BJ (cell line): ENCODE measurements at regions not wholly inside any gene's neighbourhood (a gene's known extent, or its start where the extent isn't known, plus 50 kb on each side); places are given as distances from the start of the nearest gene placed in this dataset.

Source experiments
- CTCF ChIA-PET: fragments of 350-600 bp; formaldehyde crosslinking; extraction: SDS; loops from one replicate; lab custom pipeline; 2021; ENCODE audit warnings: antibody characterized with exemption, inconsistent platforms; lab: Yijun Ruan, JAX
- POLR2A ChIA-PET: fragments of 300-600 bp; sonication (Branson Sonifier 250); formaldehyde crosslinking; extraction: SDS; loops from one replicate; lab custom pipeline; 2021; ENCODE audit warnings: antibody characterized with exemption; lab: Charles Lee
- DNase-seq: peaks from one replicate; pipeline ENCODE4 v3.0.0-alpha.2; 2011; ENCODE audit warnings: low read depth
- H3K27me3 ChIP-seq: 2 replicates; pipeline ENCODE4 v1.6.0; 2011; ENCODE audit warnings: low read length; ENCODE audit not compliant: control insufficient read depth, insufficient read depth
- H3K36me3 ChIP-seq: 2 replicates; pipeline ENCODE4 v1.5.1; 2011; ENCODE audit warnings: low read length; ENCODE audit not compliant: control insufficient read depth, insufficient read depth
- H3K4me3 ChIP-seq: 2 replicates; pipeline ENCODE4 v1.5.1; 2011; ENCODE audit warnings: low read depth, mild to moderate bottlenecking, control low read depth, low read length
- TF ChIP-seq, protein P1 (sequence below): IDR thresholded peaks from 2 replicates; pipeline ENCODE4 v1.5.1; 2011; ENCODE audit warnings: low read depth, mild to moderate bottlenecking, control low read depth, inconsistent platforms, low read length, moderate library complexity; ENCODE audit not compliant: insufficient read depth

DNA sequence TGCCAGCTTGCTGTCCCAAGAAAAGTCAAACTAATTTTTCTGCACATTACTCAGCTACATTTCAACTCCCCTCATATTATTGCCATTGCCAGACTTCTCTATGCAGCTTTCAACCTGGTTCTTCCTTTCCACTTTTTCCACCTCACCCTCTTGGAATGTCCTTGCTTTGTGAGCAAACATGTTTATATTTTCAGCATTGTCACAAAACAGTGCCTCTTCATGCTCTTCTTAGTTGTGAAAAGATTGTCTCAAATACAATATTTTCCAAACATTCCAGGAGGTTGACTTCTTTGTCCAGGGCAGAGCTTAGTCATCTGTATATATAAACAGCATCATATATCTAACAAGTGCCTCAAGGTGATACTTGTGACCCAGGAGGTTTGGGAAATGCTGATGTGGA is 803.3 kb upstream of the CELF4 start:
- ChIA-PET POLR2A (no interaction called here), CTCF (no interaction called here)
- H3K4me3 ChIP-seq: no peak overlapping the region
- no peaks in the 10 kb centered on the region for H3K36me3 ChIP-seq
- TF ChIP-seq, protein P1, sequence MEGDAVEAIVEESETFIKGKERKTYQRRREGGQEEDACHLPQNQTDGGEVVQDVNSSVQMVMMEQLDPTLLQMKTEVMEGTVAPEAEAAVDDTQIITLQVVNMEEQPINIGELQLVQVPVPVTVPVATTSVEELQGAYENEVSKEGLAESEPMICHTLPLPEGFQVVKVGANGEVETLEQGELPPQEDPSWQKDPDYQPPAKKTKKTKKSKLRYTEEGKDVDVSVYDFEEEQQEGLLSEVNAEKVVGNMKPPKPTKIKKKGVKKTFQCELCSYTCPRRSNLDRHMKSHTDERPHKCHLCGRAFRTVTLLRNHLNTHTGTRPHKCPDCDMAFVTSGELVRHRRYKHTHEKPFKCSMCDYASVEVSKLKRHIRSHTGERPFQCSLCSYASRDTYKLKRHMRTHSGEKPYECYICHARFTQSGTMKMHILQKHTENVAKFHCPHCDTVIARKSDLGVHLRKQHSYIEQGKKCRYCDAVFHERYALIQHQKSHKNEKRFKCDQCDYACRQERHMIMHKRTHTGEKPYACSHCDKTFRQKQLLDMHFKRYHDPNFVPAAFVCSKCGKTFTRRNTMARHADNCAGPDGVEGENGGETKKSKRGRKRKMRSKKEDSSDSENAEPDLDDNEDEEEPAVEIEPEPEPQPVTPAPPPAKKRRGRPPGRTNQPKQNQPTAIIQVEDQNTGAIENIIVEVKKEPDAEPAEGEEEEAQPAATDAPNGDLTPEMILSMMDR: no peak
- no peak for DNase-seq
- H3K27me3 ChIP-seq: no peaks in the 10 kb centered on the region

DNA sequence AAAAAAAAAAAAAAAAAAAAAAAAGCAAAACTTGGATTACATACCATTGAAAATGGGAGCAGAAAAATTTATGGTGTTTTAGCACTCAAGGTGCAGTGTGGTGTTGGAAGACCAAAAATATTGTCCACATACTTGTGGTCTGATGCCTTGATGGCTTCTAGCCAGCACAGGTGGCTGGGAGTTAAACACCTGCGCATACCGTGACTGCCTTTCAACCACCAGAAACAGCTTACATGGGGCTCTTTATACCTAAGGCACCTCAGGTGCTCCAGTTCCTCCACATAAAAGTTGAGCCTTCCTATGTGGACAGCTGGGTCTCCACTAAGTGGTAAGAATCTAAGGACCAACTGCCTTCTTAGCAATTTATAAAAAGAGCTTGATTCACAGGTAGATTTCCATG is 802.6 kb upstream of the CELF4 start:
- Histone ChIP-seq H3K36me3 (no peaks in the 10 kb centered on the region), H3K4me3 (no peak overlapping the region), H3K27me3 (no peaks in the 10 kb centered on the region)
- ChIA-PET CTCF (no interaction called here), POLR2A (no interaction called here)
- TF ChIP-seq, protein P1: no peak
- no peak for DNase-seq

DNA sequence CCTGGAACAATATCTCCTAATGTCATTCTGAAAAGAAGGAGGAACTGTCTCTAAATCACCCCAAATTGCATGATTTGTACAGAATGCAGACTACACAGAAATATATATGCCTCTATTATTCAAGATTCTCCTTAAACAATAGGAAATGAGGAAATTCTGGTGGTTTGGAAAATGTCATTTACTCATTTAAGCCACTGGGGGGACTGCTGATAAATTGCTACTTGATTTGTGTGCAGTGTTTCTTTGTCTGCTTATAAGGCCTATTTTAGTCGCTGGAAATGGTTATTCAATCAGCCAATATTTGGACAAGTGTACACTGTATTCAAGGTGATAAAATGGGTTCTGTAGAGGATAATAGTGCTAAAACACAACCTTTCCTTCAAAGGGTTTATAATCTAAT is 801.9 kb upstream of the CELF4 start:
- no peak overlapping the region for H3K4me3 ChIP-seq
- CTCF ChIA-PET: no interaction called here
- no peak for DNase-seq
- POLR2A ChIA-PET: no interaction called here
- TF ChIP-seq, protein P1: no peak
- H3K36me3 ChIP-seq: no peaks in the 10 kb centered on the region
- no peaks in the 10 kb centered on the region for H3K27me3 ChIP-seq

DNA sequence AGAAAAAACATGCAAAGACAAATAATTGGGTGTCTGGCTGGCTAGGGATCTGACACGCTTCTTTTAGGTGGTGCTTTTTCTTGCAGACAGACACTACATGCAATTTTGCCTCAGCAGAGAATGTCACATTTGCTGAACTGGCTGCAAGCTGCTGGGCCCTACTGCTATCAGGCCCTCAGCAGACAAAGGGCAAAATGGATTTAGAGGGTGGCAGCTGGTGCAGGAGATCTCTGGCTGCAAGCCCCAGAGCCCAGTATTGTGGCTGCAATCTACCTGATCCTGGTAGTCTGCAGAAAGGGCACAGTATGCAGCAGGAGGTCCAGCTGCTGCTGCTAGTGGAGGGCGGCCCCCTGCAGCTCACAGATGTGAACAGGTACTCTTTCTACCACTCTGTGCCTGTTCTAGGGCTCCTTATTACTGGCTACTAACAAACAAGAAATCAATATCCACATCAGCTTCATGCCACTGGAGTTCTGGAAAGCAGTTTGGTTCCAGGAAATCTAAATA is 796.7 kb upstream of the CELF4 start:
- H3K27me3 ChIP-seq: no peaks in the 10 kb centered on the region
- H3K4me3 ChIP-seq: no peak overlapping the region
- no peaks in the 10 kb centered on the region for H3K36me3 ChIP-seq
- TF ChIP-seq, protein P1: no peak
- DNase-seq: no peak
- POLR2A ChIA-PET: no interaction called here
- CTCF ChIA-PET: no interaction called here

DNA sequence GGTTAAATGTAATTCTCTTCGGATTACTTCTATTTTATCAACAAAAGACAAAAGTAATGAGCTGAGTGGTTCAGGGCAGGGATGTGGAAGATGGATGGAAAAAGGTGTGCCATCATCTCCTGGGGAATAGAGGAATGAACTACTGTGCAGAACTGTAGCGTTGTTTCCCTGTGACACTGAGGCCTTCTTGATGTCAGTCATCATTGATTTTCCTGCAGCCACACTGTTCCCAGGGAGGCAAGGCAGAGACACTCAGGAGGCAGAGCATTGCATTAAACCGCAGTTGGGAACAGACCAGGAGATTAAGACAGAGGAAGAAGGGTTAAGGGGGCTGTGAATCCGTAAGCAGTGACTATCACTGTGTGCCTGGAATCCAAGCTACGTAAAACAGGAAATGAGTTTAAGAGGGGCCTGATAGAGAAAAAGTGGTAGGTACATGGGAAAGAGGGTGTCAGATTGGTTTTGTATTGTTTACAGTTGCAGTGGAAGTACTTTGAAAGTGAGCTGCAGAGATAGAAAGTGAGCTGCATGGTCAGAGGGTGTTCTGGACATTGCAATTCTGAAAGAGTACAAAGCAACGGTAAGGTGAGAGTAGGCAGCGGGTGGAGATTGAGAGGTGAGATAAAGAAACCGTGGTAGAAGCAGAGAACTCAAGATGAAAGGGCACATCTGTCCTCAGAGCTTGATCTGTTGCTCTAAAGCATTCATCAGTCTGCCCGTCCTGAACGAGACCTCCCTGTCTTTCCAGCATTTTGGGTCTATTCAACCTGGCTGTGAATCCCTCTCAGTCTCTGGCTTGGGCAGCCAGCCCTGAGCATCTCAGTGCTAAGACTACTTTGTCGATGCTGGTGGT is 793.4 kb upstream of the CELF4 start:
- TF ChIP-seq, protein P1: no peak
- no peak overlapping the region for H3K4me3 ChIP-seq
- H3K36me3 ChIP-seq: no peaks in the 10 kb centered on the region
- ChIA-PET CTCF (no interaction called here), POLR2A (no interaction called here)
- H3K27me3 ChIP-seq: no peaks in the 10 kb centered on the region
- no peak for DNase-seq
